NCI-H82 (cell line): ENCODE measurements at regions not wholly inside any gene's neighbourhood (a gene's known extent, or its start where the extent isn't known, plus 50 kb on each side); places are given as distances from the start of the nearest gene placed in this dataset.

Experiments
- DNase-seq: peaks from one replicate; lab custom pipeline; 2025; lab: John Stamatoyannopoulos, UW

DNA sequence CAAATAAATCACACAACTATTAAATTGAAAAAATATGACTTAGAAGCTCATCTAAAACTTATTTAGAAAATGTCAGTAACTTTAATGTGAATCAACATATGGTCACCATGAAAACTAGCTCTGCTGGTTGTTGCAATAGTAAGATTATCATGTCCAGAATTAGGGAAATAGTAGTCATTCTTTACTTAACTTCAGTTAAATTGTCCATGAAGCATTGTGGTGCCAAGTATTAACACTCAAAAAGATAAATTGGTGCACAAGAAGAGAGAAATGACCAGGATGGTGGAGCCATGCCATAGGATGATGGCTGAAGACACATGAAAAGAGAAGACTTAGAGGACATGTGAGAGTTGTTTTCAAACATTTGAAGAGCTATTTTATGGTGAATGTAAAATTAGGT is 130.2 kb upstream of the PTGFR start:
- DNase-seq = no peak

DNA sequence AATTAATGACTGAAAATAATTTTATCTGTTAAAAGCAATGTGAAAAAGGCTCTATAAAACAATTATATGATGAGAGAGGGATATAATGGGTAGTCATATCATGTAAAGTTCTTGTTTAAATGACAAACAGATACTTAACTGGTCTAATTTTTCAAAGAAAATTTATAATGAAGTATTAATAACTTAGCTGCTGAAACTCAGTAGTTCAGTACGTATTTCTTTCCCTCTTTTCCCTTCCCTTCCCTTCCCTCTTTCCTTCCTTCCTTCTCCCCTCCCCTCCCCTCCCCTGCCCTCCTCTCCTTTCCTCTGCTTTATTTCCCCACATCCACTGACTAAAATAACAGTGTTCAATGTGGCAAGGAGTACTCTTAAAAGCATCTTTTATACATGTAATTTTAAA is 123.1 kb upstream of the PTGFR start:
- no peak for DNase-seq

DNA sequence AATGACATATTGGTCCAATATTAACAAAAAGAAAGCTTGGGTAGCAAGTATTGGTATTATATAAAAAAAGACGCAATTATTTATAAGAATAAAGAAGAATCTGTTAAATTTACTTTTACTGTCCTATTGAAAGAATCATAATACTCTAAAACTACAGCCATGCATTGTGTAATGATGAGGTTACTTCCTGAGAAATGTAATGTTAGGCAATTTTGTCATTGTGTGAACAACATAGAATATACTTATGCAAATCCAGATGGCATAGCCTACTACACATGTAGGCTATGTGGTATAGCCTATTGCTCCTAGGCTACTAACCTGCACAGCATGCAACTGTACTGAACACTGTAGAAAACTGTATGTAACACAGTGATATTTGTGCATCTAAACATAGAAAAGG is 121.2 kb upstream of the PTGFR start:
- no peak for DNase-seq

- DNase-seq = no peak
Observed at GRCh38 chr1:78370356-78370755, 120.4 kb upstream of the PTGFR start.

- no peak for DNase-seq
Observed at GRCh38 chr1:78370779-78371482, 119.8 kb upstream of the PTGFR start.

- DNase-seq = peak; percentile 27
Observed at GRCh38 chr1:78373676-78374075, 117.1 kb upstream of the PTGFR start.

DNA sequence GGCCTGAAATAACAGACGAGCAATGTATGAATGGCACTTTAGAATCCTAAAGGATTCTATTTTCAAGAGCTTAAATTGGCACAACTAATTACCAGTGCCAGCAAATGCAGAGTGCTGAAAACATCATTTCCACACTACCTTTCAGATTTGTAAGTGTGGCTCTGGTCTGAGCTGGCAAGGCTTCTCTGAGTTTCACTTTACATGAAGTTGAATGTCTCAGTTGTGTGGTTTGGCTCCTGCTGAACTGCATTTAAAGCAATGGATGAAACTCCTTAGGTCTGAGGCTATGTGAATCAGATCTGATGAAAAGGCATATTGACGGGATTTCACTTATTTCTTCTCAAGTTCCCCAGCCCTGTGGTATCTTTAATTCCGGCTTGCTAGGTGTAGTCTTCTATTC is 114.8 kb upstream of the PTGFR start:
- DNase-seq = no peak

- no peak for DNase-seq
Observed at GRCh38 chr1:78377356-78377928, 113.3 kb upstream of the PTGFR start.

- DNase-seq = no peak
Observed at GRCh38 chr1:78383923-78384322, 106.9 kb upstream of the PTGFR start.

DNA sequence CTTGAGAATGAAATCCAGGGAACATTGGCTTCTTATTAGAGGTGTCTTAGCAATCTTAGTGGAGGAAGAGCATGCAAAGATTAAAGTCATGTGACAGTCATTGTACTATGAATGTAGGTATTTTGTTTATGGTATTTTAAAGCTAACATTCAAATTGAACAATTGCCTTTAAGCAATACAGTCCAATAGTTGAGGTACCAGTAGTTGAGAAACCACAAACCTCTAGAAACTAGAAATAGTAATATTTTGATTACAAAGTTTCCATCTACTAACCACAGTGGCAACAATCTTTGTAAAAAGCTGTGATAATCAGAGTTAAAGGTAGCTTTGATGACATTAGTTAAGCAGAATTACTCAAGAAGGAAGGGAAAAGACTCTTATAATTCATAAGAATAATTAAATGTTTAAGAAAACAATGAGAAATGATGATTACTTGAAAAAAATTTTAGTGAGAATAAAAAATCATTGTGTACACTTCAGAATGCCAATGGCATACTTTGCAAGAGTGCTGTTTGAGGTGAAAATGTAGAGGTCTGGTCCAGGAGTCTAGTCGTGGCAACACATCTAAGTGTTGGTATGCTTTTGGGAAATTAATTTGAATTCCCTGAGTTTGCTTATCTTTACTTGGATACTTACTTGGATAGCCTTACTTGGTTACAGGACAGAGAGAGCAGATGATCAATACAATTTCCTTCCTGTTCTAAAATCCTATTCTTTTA is 104.9 kb upstream of the PTGFR start:
- no peak for DNase-seq

DNA sequence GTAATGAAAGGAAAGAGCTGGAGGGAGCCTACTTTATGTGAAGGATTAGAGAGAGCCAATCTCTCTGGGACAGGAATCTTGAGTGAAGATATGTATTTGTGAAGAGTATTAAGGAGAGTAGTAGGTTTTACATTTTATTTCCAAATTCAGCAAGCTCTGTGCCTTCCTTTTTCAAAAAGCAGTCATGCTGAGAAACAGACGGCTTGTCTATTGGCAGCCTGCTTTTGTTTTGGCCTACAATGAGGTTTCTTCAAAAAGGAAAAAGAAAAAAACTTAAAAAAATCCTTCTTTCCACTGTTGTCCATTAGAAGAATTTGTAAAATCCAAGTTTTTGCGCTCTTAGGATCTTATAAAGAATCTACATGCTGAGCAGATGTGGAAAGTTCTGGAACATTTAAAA is 103.6 kb upstream of the PTGFR start:
- DNase-seq = no peak

- DNase-seq = no peak
Observed at GRCh38 chr1:78387871-78388270, 102.9 kb upstream of the PTGFR start.

GRCh38 chr1:78388275-78388674 is 102.5 kb upstream of the PTGFR start:
- no peak for DNase-seq

GRCh38 chr1:78401148-78401547 is 89.6 kb upstream of the PTGFR start:
- no peak for DNase-seq

- DNase-seq = no peak
Observed at GRCh38 chr1:78408192-78408591, 82.6 kb upstream of the PTGFR start.

DNA sequence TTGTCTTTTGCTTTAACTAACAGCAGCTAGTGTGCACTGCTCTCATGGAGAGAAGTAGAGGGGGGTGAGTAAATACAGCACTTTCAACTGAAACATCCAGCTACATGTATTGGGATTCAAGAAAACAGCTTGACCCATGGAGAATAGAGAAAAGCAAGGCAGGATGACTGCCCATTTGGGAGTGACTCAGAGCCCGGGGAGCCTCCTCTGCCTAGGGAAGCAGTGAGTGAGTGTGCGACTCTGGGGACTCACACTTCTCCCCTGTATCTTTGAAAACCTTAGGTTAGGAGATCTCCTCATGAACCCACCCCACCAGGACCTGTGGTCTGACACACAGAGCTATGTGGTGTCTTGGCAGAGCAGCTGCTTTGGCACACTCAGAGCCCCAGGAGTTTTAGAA is 82.0 kb upstream of the PTGFR start:
- no peak for DNase-seq

DNA sequence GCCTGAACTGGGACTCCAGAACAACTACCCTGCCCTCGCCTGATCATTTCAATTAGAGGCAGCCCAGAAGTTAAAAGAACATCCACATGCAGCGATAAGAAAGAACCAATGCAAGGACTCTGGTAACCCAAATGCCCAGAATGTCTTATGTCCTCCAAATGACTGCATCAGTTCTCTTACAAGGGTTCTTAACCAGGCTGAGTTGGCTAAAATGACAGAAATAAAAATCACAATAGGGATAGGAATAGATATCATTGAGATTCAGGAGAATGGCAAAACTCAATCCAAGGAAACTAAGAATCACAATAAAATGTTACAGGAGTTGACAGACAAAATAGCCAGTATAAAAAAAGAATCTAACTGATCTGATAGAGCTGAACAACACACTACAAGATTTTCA is 80.1 kb upstream of the PTGFR start:
- no peak for DNase-seq

DNA sequence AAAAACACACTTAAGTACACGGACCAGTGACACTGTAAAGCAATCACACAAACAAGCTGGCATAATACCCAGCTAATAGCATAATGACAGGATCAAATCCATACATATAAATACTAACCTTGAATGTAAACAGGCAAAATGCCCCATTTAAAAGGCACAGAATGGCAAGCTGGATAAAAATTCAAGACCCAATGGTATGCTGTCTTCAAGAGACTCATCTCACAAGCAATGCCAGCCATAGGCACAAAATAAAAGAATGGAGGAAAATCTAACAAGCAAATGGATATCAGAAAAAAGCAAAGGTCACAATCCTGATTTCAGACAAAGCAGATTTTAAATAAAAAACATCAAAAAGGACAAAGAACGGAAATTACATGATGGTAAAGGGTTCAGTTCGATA is 79.1 kb upstream of the PTGFR start:
- no peak for DNase-seq

DNA sequence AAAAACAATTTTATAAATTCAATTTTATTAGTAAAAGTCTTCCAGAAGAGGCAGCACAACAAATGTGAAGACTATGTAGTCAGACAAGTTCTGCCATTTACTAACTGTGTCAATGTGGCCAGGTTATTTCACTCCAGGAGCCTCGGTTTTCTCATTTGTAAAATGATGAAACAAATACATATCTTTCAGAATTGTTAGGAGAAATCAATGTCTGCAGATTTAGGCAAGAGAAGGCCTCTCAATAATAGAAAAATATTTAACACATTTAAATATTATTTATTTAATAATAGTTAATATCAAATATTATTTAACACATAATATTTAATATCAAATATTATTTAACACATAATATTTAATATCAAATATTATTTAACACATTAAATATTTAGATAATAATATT is 75.6 kb upstream of the PTGFR start:
- DNase-seq = no peak

DNA sequence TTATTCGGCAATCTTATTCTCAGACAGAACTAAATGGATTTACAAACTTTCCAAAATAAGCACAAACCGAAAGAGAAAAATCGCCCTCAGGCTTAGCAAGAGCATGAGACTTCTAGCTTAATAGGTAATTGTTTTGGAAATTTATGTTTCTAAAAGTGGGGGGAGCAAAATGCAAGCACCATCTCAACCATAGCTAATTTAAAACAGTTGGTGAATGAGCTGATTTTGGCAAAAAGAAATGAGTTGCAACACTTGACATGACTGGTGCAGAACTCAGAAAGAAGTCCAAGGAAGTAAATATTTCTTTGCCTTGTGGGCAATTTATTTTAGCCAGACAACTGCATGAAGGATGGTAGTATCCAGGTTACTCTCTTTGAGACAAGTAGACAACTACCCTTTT is 71.5 kb upstream of the PTGFR start:
- DNase-seq = no peak

DNA sequence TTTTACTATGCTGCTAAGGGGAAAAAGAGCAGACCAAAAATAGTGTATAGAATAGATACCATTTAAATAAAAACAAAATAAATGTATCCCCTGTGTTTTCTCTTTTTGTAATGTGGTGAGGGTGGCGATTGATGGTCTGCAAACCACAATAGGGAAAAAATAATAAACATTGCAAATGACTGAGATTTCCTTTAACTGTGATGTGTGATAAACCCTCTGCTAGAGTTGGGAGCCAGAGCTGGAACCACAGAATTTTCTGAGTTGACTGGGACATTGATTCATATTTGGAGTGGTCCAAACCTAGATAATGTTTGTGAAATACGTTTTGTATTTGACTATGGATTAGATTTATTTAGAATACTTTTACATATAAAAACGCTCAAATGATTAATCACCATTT is 70.6 kb upstream of the PTGFR start:
- DNase-seq = no peak

DNA sequence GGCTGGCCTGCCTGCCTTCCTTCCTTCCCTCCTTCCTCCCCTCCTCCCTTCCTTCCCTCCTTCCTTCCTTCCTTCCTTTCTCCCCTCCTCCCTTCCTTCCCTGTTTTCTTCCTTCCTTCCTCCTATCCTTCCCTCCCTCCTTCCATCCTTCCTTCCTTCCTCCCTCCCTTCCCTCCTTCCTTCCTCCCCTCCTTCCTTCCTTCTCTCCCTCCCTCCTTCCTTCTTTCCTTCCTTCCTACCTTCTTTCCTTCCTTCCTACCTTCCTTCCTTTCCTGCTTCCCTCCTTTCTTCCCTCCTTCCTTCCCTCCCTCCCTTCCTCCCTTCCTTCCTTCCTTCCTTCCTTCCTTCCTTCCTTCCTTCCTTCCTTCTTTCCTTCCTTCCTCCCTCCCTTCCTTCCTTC is 70.1 kb upstream of the PTGFR start:
- DNase-seq = no peak

GRCh38 chr1:78424720-78425119 is 66.1 kb upstream of the PTGFR start:
- no peak for DNase-seq

DNA sequence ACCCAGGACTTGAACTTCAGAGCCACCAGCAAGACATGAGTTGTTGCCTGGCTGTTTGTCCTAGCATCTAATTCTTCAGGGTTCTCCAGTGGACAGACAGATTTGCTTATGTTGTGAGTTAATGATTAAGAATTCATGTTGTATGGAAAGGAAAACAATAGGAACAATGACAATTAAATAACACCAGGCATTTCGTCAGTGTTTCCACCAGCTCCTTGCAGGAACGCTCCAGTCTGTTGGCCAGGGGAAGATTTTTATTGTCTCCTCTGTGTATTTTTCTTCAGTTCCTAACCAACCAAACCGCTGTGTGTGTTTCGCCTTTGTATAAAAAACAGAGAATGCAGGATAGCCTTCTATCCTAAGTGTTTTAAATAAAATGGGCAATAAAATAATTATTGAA is 64.4 kb upstream of the PTGFR start:
- DNase-seq = no peak
